Hepatocyte (in vitro differentiated cells): ENCODE measurements at regions not wholly inside any gene's neighbourhood (a gene's known extent, or its start where the extent isn't known, plus 50 kb on each side); places are given as distances from the start of the nearest gene placed in this dataset.

Source experiments
- DNase-seq: peaks from one replicate; pipeline ENCODE4 v3.0.0-alpha.2; 2016; ENCODE audit warnings: low spot score
- H2AFZ ChIP-seq: fragments of 200-600 bp; sonication (generic); 2 replicates; pipeline ENCODE4 v1.6.0; 2016; ENCODE audit warnings: antibody characterized with exemption, mild to moderate bottlenecking
- H3K27ac ChIP-seq: fragments of 200-600 bp; sonication (generic); 2 replicates; pipeline ENCODE4 v1.5.1; 2016; ENCODE audit warnings: mild to moderate bottlenecking
- H3K27me3 ChIP-seq: fragments of 200-600 bp; sonication (generic); 2 replicates; pipeline ENCODE4 v1.6.1; 2016
- H3K36me3 ChIP-seq: fragments of 200-600 bp; sonication (generic); replicated peaks from 2 replicates; pipeline ENCODE4 v1.5.1; 2016; ENCODE audit warnings: low read depth; ENCODE audit not compliant: insufficient read depth
- H3K4me1 ChIP-seq: fragments of 200-600 bp; sonication (generic); 2 replicates; pipeline ENCODE4 v1.5.1; 2016; ENCODE audit warnings: mild to moderate bottlenecking, moderate library complexity; ENCODE audit not compliant: insufficient read depth
- H3K4me2 ChIP-seq: fragments of 200-600 bp; sonication (generic); 2 replicates; pipeline ENCODE4 v1.6.0; 2016
- H3K4me3 ChIP-seq: fragments of 200-600 bp; sonication (generic); 2 replicates; pipeline ENCODE4 v1.5.1; 2016; ENCODE audit warnings: mild to moderate bottlenecking
- H3K79me2 ChIP-seq: fragments of 200-600 bp; sonication (generic); 2 replicates; pipeline ENCODE4 v1.6.0; 2017; ENCODE audit warnings: mild to moderate bottlenecking
- H3K9me2 ChIP-seq: fragments of 200-600 bp; sonication (generic); replicated peaks from 2 replicates; pipeline ENCODE4 v1.6.0; 2017; ENCODE audit warnings: mild to moderate bottlenecking; ENCODE audit not compliant: insufficient read depth
- H3K9me3 ChIP-seq: fragments of 200-600 bp; sonication (generic); 2 replicates; pipeline ENCODE4 v1.5.1; 2016; ENCODE audit warnings: low read depth, mild to moderate bottlenecking
- H4K20me1 ChIP-seq: fragments of 200-600 bp; sonication (generic); 2 replicates; pipeline ENCODE4 v1.6.0; 2016; ENCODE audit warnings: mild to moderate bottlenecking; ENCODE audit not compliant: insufficient read depth, poor library complexity, severe bottlenecking
- EZH2 ChIP-seq: fragments of 200-600 bp; sonication (generic); IDR thresholded peaks from 2 replicates; pipeline ENCODE4 v1.6.1; 2016; ENCODE audit warnings: antibody characterized with exemption, mild to moderate bottlenecking, borderline replicate concordance
- EZH2phosphoT487 ChIP-seq: fragments of 200-600 bp; sonication (generic); IDR thresholded peaks from one replicate; pipeline ENCODE4 v1.6.1; 2018; ENCODE audit warnings: antibody characterized with exemption, mild to moderate bottlenecking, low read depth, moderate library complexity; ENCODE audit not compliant: unreplicated experiment, severe bottlenecking
- WGBS: methylation state at CpG from one replicate; pipeline ENCODE4 v1.1.6; 2016; ENCODE audit warnings: low lambda C conversion rate; ENCODE audit errors: missing lambda C conversion rate; 5-methylcytosine and 5-hydroxymethylcytosine counted together
- TF ChIP-seq, protein P1 (sequence below): fragments of 200-600 bp; sonication (generic); IDR thresholded peaks from 2 replicates; pipeline ENCODE4 v1.5.1; 2016; ENCODE audit warnings: antibody characterized with exemption, mild to moderate bottlenecking; ENCODE audit not compliant: poor library complexity

GRCh38 chr7:118836933-118837332 lies 612.4 kb downstream of the ANKRD7 start:
- no peaks in the 10 kb centered on the region for H3K9me2 ChIP-seq
- H3K9me3 ChIP-seq, result no peaks in the 10 kb centered on the region
- no peak for TF ChIP-seq EZH2
- TF ChIP-seq EZH2phosphoT487, result no peak
- TF ChIP-seq, protein P1, sequence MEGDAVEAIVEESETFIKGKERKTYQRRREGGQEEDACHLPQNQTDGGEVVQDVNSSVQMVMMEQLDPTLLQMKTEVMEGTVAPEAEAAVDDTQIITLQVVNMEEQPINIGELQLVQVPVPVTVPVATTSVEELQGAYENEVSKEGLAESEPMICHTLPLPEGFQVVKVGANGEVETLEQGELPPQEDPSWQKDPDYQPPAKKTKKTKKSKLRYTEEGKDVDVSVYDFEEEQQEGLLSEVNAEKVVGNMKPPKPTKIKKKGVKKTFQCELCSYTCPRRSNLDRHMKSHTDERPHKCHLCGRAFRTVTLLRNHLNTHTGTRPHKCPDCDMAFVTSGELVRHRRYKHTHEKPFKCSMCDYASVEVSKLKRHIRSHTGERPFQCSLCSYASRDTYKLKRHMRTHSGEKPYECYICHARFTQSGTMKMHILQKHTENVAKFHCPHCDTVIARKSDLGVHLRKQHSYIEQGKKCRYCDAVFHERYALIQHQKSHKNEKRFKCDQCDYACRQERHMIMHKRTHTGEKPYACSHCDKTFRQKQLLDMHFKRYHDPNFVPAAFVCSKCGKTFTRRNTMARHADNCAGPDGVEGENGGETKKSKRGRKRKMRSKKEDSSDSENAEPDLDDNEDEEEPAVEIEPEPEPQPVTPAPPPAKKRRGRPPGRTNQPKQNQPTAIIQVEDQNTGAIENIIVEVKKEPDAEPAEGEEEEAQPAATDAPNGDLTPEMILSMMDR, result no peak
- no peaks in the 10 kb centered on the region for H3K27me3 ChIP-seq
- H3K4me1 ChIP-seq, result no peaks in the 10 kb centered on the region
- no peak overlapping the region for H3K4me2 ChIP-seq
- H3K27ac ChIP-seq, result no peak overlapping the region
- H3K79me2 ChIP-seq, result no peaks in the 10 kb centered on the region
- 90% methylated on average over 2 of the region's 2 CpGs for WGBS
- no peak for DNase-seq
- H3K36me3 ChIP-seq, result no peaks in the 10 kb centered on the region
- H2AFZ ChIP-seq, result no peak overlapping the region
- H4K20me1 ChIP-seq, result no peaks in the 10 kb centered on the region
- no peak overlapping the region for H3K4me3 ChIP-seq

DNA sequence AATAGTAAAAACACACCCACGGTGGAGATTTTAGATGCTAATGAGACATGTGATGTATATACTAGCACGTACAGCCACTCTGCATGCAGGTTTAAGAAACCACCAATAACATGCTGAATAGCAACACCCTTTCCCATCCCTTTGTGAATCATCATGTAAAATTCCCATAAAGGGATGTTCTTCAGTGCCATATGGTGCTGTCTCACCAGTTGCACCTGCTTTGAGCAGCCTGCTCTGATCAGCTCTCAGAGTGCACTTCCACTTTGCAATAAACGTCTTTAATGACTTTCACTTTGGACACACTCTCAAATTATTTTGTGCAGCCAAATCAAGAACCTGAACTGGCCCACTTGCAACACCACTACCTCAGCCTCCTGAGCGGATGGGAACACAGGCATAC lies 615.0 kb downstream of the ANKRD7 start:
- no peaks in the 10 kb centered on the region for H3K27me3 ChIP-seq
- no peaks in the 10 kb centered on the region for H4K20me1 ChIP-seq
- H3K9me3 ChIP-seq, result no peaks in the 10 kb centered on the region
- H3K9me2 ChIP-seq, result no peaks in the 10 kb centered on the region
- H3K36me3 ChIP-seq, result no peaks in the 10 kb centered on the region
- H3K79me2 ChIP-seq, result no peaks in the 10 kb centered on the region
- H3K4me3 ChIP-seq, result no peak overlapping the region
- WGBS, result 78% methylated on average over 4 of the region's 4 CpGs
- no peak for TF ChIP-seq EZH2phosphoT487
- TF ChIP-seq, protein P1, result no peak
- no peak for TF ChIP-seq EZH2
- H3K4me2 ChIP-seq, result no peak overlapping the region
- no peak overlapping the region for H2AFZ ChIP-seq
- no peak overlapping the region for H3K27ac ChIP-seq
- H3K4me1 ChIP-seq, result no peaks in the 10 kb centered on the region
- DNase-seq, result no peak

DNA sequence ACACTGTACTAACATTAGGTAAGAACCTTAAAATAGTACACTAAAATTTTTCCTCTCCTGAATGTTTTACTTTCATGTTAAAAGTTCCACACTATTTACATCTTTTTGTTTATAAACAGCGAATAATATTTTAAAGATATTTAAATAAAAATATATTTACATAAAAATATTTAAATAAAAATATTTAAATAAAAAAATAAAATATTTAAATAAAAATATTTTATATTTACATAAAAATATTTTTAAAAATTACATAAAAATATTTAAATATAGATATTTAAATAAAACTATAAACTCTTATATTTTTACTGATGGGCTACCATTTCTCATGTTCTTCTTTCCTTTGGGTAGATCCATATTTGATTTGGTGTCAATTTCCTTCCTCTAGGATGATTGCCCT lies 619.0 kb downstream of the ANKRD7 start:
- Histone ChIP-seq H3K4me2 (no peak overlapping the region), H3K9me3 (no peaks in the 10 kb centered on the region), H3K27me3 (no peaks in the 10 kb centered on the region), H2AFZ (no peak overlapping the region), H3K36me3 (no peaks in the 10 kb centered on the region), H3K4me3 (no peak overlapping the region), H4K20me1 (no peaks in the 10 kb centered on the region), H3K27ac (no peak overlapping the region), H3K4me1 (no peaks in the 10 kb centered on the region), H3K9me2 (no peaks in the 10 kb centered on the region), H3K79me2 (no peaks in the 10 kb centered on the region)
- no peak for DNase-seq
- TF ChIP-seq, protein P1, result no peak
- TF ChIP-seq EZH2 (no peak), EZH2phosphoT487 (no peak)
- 90% methylated on average over 1 of the region's 1 CpG for WGBS

- no peak overlapping the region for H3K4me2 ChIP-seq
- no peak for DNase-seq
- WGBS, result 78% methylated on average over 3 of the region's 3 CpGs
These were observed 620.2 kb downstream of the ANKRD7 start for GRCh38 chr7:118844748-118845147.

More at GRCh38 chr7:118844748-118845147, 620.2 kb downstream of the ANKRD7 start:
- no peaks in the 10 kb centered on the region for H3K9me2 ChIP-seq
- no peaks in the 10 kb centered on the region for H3K36me3 ChIP-seq
- TF ChIP-seq, protein P1, result no peak
- TF ChIP-seq EZH2 (no peak), EZH2phosphoT487 (no peak)
- no peak overlapping the region for H2AFZ ChIP-seq
- no peak overlapping the region for H3K4me3 ChIP-seq
- no peaks in the 10 kb centered on the region for H3K4me1 ChIP-seq
- no peaks in the 10 kb centered on the region for H3K79me2 ChIP-seq
- H3K27me3 ChIP-seq, result no peaks in the 10 kb centered on the region
- H3K9me3 ChIP-seq, result no peaks in the 10 kb centered on the region
- no peak overlapping the region for H3K27ac ChIP-seq
- H4K20me1 ChIP-seq, result no peaks in the 10 kb centered on the region
